ENCODE measurements at regions not wholly inside any gene's neighbourhood (a gene's known extent, or its start where the extent isn't known, plus 50 kb on each side); places are given as distances from the start of the nearest gene placed in this dataset.

- no peak for DNase-seq
These were observed 380.6 kb downstream of the CTTN start for GRCh38 chr11:70778883-70779282.

GRCh38 chr11:70779433-70780245, 381.3 kb downstream of the CTTN start:
- DNase-seq = no peak

- no peak for DNase-seq
These were observed 381.9 kb downstream of the CTTN start for GRCh38 chr11:70780246-70780535.

DNA sequence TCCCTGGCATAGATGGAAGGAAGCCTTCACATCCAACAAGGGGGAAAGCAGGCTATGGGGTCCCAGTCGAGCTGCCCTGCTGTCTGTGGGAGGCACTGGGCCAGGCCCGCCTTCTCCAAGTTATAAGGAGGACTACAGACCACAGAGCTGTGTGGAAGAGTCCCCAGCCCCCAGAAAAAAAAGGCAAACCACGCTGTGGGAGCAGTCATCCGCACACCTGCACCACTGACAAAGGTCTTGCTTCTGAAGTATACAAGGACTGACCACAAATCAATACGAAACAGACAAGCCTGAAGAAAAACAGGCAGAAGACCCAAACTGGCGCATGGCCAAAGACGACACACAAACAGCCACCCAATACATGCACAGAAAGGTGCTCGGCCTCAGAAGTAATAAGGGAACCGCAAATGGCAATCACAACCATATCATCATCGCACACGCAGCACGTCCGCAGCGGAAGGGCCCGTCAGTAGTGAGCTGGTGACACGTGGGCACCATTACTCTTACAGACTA, 384.1 kb downstream of the CTTN start:
- no peak for DNase-seq

DNA sequence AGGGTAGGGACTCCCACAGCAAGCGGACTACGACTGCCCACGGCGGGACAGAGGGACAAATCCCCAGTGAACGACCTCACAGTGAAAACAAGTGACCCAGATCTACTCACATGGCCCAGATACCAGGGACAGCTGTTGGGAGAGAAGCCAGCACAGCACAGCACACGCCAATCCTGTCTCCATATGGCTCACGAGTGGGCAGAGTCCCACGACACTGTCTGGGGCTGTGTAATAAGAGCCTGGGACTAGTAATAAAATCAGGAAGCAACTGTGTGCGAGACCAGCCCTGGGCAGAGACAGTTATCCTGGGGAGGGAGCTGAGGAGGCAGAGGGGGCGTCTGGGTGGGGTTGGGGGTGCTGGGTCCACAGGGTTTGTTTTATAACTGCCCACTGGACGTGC, 385.0 kb downstream of the CTTN start:
- DNase-seq = no peak

GRCh38 chr11:70783821-70784220, 385.5 kb downstream of the CTTN start:
- DNase-seq = no peak

- DNase-seq = no peak
These were observed 387.0 kb downstream of the CTTN start for GRCh38 chr11:70785372-70785771.

DNA sequence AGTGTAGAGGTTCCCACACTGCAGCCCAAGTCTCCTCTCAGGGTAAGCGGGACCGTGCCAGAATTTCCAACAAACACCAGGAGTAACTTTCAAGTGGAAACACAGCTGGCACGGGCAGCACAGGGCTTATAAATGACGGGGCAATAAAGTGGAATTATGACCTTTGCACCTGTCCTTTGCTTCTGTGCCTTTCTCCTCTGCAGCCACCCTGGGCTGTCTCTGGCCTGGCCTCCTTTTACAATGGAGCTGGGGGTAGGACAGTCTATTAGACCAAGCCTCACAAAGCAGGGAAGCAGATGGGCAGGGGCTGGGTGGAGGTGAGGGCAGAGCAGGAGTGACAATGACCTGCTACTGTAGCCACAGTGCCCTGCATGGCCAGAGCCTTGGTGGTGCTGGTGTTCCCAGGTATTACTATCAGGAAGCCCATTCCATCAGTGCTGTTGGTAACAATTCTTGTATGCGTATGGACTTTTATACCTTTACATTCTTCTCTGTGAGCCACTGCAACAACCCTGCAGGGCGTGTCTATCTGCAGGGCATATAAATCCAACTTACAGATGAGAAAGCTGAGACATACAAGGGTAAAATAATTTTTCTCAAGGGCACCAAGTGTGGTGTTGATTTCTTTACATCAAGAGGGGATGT, 387.8 kb downstream of the CTTN start:
- DNase-seq = no peak

DNA sequence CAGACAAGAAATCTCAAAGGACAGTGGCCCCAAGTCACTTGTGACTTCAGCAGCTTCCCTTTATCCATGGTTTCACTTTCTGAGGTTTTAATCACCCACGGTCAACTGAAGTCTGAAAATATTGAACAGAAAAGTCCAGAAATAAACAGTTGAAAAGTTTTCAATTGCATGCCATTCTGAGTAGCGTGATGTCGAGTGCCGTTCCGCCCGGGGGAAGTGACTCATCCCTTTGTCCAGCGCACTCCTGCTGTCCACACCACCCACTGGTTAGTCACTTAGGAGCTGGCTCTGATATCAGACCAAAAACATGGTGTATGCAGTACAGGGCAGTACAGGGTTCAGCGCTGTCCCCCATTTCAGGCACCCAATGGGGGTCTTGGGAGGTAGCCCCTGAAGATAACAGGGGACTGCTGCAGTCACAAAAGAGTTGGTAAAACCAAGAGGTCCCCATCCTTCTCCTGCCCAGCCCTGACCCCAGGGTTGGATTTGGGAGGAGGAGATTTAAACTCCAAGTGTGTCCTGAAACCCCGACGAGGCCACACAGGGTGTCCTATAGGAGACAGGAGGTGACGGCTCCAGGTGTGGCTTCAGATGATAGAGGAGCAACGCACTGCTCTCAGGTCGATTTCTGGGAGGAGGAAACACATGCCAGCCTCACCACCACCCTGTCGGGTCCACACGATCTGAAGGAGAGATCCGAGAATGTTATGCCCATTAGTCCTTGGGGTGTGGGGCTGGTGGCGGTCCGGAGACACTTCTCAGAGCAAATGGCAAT, 390.1 kb downstream of the CTTN start:
- DNase-seq = no peak

- no peak for DNase-seq
These were observed 392.5 kb downstream of the CTTN start for GRCh38 chr11:70790671-70791300.

- DNase-seq = no peak
These were observed 398.4 kb downstream of the CTTN start for GRCh38 chr11:70796648-70797227.

- DNase-seq = no peak
These were observed 400.0 kb downstream of the CTTN start for GRCh38 chr11:70798296-70798695.

DNA sequence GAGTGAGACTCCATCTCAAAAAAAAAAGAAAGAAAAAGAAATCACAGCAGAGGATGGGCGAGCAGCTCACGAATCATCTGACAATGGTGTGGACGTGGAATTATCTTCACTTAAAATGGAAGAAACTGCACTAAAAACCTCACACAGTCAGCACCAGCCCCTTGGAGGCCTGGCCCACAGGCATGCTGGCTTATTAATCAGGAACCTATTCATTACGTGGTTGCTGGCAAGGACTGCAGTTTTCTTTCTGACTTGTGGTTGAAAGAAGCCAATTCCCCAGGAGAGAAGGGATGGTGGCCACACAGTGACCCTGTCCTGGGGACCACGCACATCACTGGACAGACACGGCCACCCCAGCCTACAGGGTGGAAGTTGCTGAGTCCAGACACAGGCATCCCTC, 401.1 kb downstream of the CTTN start:
- no peak for DNase-seq

DNA sequence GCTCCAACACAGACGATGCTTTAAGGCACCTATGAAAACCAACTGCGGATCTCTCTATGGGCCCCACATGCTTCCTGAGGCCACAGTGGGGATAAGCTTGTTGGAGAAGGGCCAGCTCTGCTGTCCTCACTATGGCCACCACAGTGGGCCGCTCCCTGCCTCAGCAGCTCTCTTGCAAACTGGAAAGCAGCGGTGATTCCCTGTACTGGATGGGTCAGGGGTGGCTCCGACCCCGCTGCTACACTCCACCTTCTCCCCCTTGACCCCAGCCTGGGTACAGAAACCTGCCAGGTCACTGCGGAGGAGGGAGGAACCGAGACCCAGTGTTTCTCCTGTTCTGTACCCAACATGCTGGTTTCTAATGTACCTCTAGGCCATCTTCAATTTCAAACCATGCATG, 403.9 kb downstream of the CTTN start:
- no peak for DNase-seq

DNA sequence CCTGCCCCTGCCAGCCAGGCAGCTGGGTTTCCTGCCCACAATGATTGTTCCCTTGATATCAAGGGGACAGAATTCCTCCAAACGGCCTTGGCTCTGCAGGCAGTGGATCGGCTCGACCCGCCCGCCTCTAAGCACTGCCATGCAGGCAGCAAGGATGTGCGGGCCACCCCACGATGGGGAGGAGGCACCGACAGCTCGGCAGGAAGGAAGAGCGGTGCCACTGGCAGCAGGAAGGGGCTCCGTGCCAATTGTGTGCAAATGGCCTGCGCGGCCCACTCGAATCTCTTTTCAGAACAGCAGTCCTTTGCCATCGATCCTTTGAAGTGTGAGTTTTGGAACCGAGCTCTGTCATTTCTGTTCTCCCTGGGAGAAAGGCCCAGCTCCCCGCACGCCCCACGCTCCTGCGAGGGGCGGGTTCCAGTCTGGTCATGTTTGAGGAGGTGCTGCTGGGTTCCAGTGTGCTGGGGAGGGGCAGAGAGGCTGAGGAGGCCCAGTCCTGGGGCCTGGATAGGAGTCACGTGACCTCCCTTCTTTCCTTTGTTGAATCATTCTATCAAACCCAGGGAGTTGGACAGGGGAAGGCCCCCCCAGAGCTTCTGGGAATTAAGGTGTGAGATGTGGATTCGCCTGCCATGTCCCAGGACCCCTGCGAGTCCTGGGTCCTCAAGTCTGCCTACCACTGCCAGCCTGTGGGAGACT, 406.0 kb downstream of the CTTN start:
- DNase-seq = no peak

DNA sequence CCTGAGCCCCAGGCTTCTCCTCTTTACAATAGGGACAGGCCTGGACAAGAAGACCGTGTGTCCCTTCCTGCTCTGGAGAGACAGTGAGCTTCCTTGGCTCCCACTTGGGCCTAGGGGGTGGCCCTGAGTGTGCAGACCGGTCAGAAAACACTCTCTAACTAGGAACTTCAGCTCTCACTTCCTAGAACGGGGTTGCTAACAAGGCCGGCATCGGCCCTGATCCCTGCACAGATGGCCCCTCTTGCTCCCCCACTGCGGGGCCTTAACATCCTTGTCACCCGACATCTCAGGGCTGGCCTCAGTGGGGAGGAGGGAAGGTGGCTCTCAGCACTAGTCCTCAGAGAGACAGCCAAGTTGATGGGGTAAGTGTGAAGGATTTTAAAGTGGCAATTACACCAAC, 406.9 kb downstream of the CTTN start:
- no peak for DNase-seq

DNA sequence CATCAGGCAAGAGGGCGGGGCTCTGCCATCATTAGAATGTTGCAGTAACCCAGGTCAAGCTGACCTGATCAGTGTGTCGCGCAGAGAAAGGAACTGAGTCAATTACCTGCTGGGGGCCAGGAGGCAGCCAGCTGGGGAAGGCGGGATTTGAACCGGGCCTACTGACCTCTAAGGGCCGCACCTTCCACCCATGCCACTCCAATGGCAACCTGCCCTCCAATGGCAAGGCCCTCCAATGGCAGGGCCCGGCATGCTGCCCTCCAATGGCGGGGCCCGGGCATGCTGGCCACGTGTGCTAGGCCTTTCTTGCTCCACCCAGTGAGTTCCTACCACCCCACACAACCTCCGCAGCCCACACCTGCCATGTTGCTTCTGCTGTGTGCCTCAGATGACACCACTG, 407.6 kb downstream of the CTTN start:
- DNase-seq = no peak

DNA sequence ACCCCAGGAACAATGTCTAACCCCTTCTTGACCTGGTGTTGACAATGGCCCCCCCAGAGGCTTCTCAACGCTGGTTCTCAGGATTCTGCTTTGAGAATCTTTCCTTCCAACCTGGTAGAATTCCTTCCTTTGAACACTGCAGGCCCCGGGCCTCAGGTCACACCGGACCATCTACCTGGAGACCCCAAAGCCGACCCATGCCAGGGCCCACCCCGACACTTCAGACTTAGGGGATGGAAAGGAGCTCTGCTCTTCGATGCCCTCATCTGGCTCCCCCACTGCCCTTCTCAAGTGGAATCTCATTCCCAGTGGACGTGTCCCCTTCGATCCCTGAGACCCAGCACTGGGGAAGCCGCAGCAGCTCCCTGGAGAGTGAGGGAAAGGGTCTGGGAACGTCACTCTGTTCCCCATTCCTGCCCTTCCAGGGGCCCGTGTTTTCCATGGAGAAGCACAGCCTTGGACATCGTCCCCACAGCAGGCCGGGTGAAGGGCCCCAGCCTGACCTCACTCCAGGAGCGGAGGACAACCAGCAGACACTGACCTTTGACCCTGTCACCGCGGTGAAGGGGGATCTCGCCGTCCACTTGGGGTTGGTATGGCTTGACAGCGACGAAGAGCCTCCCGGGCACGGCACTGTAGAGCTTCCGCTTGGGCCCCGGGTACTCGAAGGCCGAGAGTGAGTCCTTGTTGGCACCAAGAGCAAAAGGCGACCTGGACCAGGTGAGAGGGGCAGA, 408.3 kb downstream of the CTTN start:
- DNase-seq = no peak

DNA sequence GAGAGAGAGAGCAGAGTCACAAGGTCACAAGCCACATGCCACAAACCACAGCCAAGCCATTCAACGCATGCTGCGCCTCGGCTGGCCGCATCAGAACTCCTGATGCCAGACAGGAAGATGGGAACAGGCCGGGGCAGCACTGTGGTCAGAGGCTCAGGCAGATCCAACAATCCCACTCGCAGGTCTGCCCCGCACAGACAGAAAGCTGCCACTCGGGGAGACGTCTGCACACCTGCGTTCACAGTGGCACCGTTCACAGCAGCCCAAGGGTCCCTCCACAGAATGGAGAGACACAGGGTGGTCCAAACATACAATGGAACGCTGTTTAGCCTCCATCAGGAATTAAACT, 408.8 kb downstream of the CTTN start:
- DNase-seq = no peak

DNA sequence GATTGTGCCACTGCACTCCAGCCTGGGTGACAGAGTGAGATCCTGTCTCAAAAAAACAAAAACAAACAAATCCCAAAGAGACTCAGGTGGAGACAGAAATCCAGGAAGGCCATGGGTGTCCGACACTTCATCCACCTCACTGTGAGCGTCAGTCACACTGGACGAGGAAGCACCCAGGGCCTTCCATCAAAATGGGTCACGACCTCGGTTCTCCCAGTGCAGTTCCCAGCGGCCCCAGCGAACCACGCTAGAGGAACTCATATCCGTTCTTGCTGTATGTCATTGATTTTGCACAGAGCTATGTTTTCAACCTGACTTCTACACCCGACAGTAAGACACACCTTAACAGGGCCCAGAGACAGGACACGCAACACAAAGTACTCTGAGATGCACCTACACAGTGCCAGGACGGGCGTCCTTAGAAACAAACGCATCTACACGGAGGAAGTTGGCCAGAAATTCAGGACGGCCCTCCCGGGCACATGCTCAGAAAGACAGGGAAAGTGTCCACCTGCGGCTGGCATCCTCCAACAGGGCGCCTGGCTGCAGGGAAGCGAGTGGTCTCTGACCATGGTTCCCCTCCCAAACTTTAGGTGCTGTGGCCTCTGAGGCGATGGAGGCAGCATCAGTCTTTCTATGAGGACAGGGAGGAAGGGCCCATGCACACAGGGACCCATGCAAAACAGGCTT, 410.5 kb downstream of the CTTN start:
- no peak for DNase-seq

DNA sequence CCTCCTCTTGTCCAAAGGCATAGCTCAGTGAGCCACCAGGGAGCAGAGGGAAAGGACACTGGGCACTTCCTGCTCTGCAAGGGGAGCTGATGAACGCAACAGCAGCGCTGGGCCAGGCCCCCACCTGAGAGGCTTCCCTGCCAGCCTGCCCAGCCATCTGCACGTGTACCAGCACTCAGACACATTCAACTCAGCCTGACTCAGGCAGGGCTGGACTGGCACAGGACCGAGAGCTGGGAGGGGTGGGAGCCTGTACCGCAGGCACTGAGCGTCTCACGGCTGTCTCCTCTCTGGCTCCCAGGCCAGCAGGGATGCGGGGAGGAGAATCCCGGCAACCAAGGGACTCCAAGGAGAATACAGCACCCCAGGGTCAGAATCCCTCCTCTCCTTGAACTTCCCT, 411.8 kb downstream of the CTTN start:
- no peak for DNase-seq
